ENCODE measurements at regions not wholly inside any gene's neighbourhood (a gene's known extent, or its start where the extent isn't known, plus 50 kb on each side); places are given as distances from the start of the nearest gene placed in this dataset.

- no peaks in the 10 kb centered on the region for H3K27me3 ChIP-seq (ENCODE audit: insufficient read depth, poor library complexity, severe bottlenecking)
- H3K4me3 ChIP-seq (ENCODE audit: severe bottlenecking) = no peak overlapping the region
- no peaks in the 10 kb centered on the region for H3K4me1 ChIP-seq (ENCODE audit: insufficient read depth, poor library complexity, severe bottlenecking)
- no peaks in the 10 kb centered on the region for H3K9me3 ChIP-seq (ENCODE audit: severe bottlenecking)
- no peaks in the 10 kb centered on the region for H3K36me3 ChIP-seq (ENCODE audit: low read depth)
- ATAC-seq (ENCODE audit: low read depth) (no peak), DNase-seq (ENCODE audit: low spot score) (no peak)
- H3K27ac ChIP-seq (ENCODE audit: poor library complexity, severe bottlenecking) = no peak overlapping the region
- no peak for TF ChIP-seq CTCF (IDR thresholded peaks at IDR 0.05; ENCODE audit: poor library complexity, severe bottlenecking)
Measured at GRCh38 chr5:159663986-159664385, 252.3 kb upstream of the ADRA1B start.

- Histone ChIP-seq H3K9me3 (ENCODE audit: severe bottlenecking) (no peaks in the 10 kb centered on the region), H3K4me1 (ENCODE audit: insufficient read depth, poor library complexity, severe bottlenecking) (no peaks in the 10 kb centered on the region), H3K36me3 (ENCODE audit: low read depth) (no peaks in the 10 kb centered on the region), H3K27ac (ENCODE audit: poor library complexity, severe bottlenecking) (no peak overlapping the region), H3K4me3 (ENCODE audit: severe bottlenecking) (no peak overlapping the region), H3K27me3 (ENCODE audit: insufficient read depth, poor library complexity, severe bottlenecking) (no peaks in the 10 kb centered on the region)
- DNase-seq (ENCODE audit: low spot score) (no peak), ATAC-seq (ENCODE audit: low read depth) (no peak)
- no peak for TF ChIP-seq CTCF (IDR thresholded peaks at IDR 0.05; ENCODE audit: poor library complexity, severe bottlenecking)
Measured at GRCh38 chr5:159667286-159667685, 249.0 kb upstream of the ADRA1B start.

GRCh38 chr5:159668556-159668955 lies 247.7 kb upstream of the ADRA1B start:
- Histone ChIP-seq H3K4me3 (ENCODE audit: severe bottlenecking) (no peak overlapping the region), H3K36me3 (ENCODE audit: low read depth) (no peaks in the 10 kb centered on the region), H3K9me3 (ENCODE audit: severe bottlenecking) (no peaks in the 10 kb centered on the region), H3K27ac (ENCODE audit: poor library complexity, severe bottlenecking) (no peak overlapping the region), H3K4me1 (ENCODE audit: insufficient read depth, poor library complexity, severe bottlenecking) (no peaks in the 10 kb centered on the region), H3K27me3 (ENCODE audit: insufficient read depth, poor library complexity, severe bottlenecking) (no peaks in the 10 kb centered on the region)
- ATAC-seq (ENCODE audit: low read depth) (no peak), DNase-seq (ENCODE audit: low spot score) (no peak)
- TF ChIP-seq CTCF (IDR thresholded peaks at IDR 0.05; ENCODE audit: poor library complexity, severe bottlenecking) = no peak

GRCh38 chr5:159669559-159669958 lies 246.7 kb upstream of the ADRA1B start:
- no peak for TF ChIP-seq CTCF (IDR thresholded peaks at IDR 0.05; ENCODE audit: poor library complexity, severe bottlenecking)
- ATAC-seq (ENCODE audit: low read depth) = no peak
- H3K27ac ChIP-seq (ENCODE audit: poor library complexity, severe bottlenecking) = no peak overlapping the region
- no peak overlapping the region for H3K4me3 ChIP-seq (ENCODE audit: severe bottlenecking)
- no peaks in the 10 kb centered on the region for H3K36me3 ChIP-seq (ENCODE audit: low read depth)
- H3K9me3 ChIP-seq (ENCODE audit: severe bottlenecking) = no peaks in the 10 kb centered on the region
- H3K27me3 ChIP-seq (ENCODE audit: insufficient read depth, poor library complexity, severe bottlenecking) = no peaks in the 10 kb centered on the region
- DNase-seq (ENCODE audit: low spot score) = no peak
- no peaks in the 10 kb centered on the region for H3K4me1 ChIP-seq (ENCODE audit: insufficient read depth, poor library complexity, severe bottlenecking)

GRCh38 chr5:159671886-159672285 lies 244.4 kb upstream of the ADRA1B start:
- no peaks in the 10 kb centered on the region for H3K27me3 ChIP-seq (ENCODE audit: insufficient read depth, poor library complexity, severe bottlenecking)
- no peak overlapping the region for H3K4me3 ChIP-seq (ENCODE audit: severe bottlenecking)
- no peaks in the 10 kb centered on the region for H3K36me3 ChIP-seq (ENCODE audit: low read depth)
- no peaks in the 10 kb centered on the region for H3K4me1 ChIP-seq (ENCODE audit: insufficient read depth, poor library complexity, severe bottlenecking)
- H3K27ac ChIP-seq (ENCODE audit: poor library complexity, severe bottlenecking) = no peak overlapping the region
- TF ChIP-seq CTCF (IDR thresholded peaks at IDR 0.05; ENCODE audit: poor library complexity, severe bottlenecking) = no peak
- DNase-seq (ENCODE audit: low spot score) = no peak
- ATAC-seq (ENCODE audit: low read depth) = no peak
- no peaks in the 10 kb centered on the region for H3K9me3 ChIP-seq (ENCODE audit: severe bottlenecking)
